T-helper 17 cell (primary cell): ENCODE measurements at regions not wholly inside any gene's neighbourhood (a gene's known extent, or its start where the extent isn't known, plus 50 kb on each side); places are given as distances from the start of the nearest gene placed in this dataset.
"Not testable (repeated sequence)": the region's sequence is repeated elsewhere in the genome, so short reads cannot be mapped to it uniquely, and the experiment has no call there.

Source experiments
- ATAC-seq: fragments of 150-1000 bp; cut with Tn5 transposase; 2 replicates; pipeline ENCODE4 v1.10.0; 2021; ENCODE audit warnings: mild to moderate bottlenecking, moderate library complexity
- DNase-seq, 3 donors: peaks; one replicate each; pipeline versions ENCODE4 v3.0.0 to v3.0.0-alpha.2; 2020 to 2021
- H3K9me3 ChIP-seq: one replicate; pipeline ENCODE4 v1.7.0; 2013; ENCODE audit warnings: low read length, mild to moderate bottlenecking; ENCODE audit not compliant: control insufficient read depth, poor library complexity, severe bottlenecking
- H3K27ac Mint-ChIP-seq: one replicate; pipeline ENCODE4 v1.8.0; 2022; ENCODE audit warnings: mild to moderate bottlenecking, moderate library complexity, mixed read lengths
- H3K27me3 Mint-ChIP-seq: one replicate; pipeline ENCODE4 v1.8.0; 2022; ENCODE audit warnings: mixed read lengths
- H3K36me3 Mint-ChIP-seq: one replicate; pipeline ENCODE4 v1.8.0; 2022; ENCODE audit warnings: low read depth, mixed read lengths
- H3K4me1 Mint-ChIP-seq: one replicate; pipeline ENCODE4 v1.8.0; 2022; ENCODE audit warnings: mild to moderate bottlenecking, mixed read lengths
- H3K4me3 Mint-ChIP-seq: one replicate; pipeline ENCODE4 v1.8.0; 2022; ENCODE audit warnings: mild to moderate bottlenecking, moderate library complexity, mixed read lengths

DNA sequence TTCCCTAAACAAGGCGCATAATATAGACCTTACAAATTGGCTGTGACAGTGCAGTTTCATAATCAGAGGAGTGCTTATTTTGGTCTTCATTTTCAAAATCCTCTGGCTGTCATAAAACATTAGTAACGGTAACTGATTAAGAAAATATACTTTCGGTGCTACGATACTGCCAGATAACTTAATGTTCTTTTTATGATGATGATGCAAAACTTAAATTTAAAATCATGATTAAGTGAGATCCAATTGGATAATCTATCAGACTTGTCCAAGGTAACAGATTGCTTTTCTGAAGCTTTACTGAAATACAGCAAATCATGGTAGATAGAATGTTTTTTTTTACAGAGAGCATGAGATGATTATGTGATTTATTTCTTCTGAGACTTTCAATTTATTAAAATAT lies 364.2 kb upstream of the CNTN3 start:
- no peaks in the 10 kb centered on the region for H3K4me1 Mint-ChIP-seq
- no peak overlapping the region for H3K27ac Mint-ChIP-seq
- no peaks in the 10 kb centered on the region for H3K27me3 Mint-ChIP-seq
- H3K36me3 Mint-ChIP-seq = no peaks in the 10 kb centered on the region
- DNase-seq = no peak
- no peak overlapping the region for H3K4me3 Mint-ChIP-seq
- no peak for ATAC-seq
- H3K9me3 ChIP-seq = no peaks in the 10 kb centered on the region

DNA sequence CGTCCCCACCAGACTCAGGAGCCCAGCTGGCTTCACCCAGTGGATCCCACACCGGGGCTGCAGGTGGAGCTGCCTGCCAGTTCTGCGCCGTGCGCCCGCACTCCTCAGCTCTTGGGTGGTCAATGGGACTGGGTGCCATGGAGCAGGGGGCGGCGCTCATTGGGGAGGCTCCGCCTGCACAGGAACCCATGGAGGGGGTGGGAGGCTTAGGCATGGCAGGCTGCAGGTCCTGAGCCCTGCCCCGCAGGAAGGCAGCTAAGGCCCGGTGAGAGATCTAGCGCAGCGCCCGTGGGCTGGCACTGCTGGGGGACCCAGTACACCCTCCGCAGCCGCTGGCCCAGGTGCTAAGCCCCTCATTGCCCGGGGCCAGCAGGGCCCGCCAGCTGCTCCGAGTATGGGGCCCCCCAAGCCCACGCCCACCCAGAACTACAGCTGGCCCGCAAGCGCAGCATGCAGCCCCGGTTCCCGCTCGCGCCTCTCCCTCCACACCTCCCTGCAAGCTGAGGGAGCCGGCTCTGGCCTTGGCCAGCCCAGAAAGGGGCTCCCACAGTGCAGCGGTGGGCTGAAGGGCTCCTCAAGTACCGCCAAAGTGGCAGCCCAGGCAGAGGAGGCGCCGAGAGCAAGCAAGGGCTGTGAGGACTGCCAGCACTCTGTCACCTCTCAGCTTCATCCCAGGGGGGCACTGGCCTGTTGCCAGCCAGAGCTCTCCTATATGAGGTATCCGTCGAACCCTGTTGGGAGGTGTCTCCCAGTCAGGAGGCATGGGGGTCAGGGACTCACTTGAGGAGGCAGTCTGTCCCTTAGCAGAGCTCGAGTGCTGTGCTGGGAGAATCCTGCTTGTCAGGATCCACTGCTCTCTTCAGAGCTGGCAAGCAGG lies 370.8 kb upstream of the CNTN3 start:
- not testable (repeated sequence) for H3K36me3 Mint-ChIP-seq, H3K27ac Mint-ChIP-seq, H3K27me3 Mint-ChIP-seq, H3K4me1 Mint-ChIP-seq, H3K9me3 ChIP-seq, ATAC-seq, DNase-seq, H3K4me3 Mint-ChIP-seq

DNA sequence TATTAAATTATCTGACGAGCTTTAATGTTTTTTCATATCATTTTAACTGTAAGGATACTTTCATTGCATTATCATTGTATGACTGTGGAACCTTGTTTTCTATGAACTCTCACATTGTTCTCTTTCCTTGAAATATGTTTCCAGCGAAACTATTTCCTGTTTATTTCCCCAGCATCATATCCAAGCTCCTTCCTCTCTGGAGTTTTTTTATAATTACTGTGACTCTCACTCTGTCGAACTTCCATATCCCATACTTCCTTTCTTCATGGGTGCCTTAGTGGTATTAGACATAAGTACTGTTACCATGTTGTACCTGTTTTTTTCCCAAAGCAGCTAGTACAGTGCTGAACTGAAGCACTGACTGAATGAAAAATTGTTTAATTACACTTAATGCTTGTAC lies 373.6 kb upstream of the CNTN3 start:
- H3K27ac Mint-ChIP-seq = no peak overlapping the region
- DNase-seq (no peak), ATAC-seq (no peak)
- H3K27me3 Mint-ChIP-seq = no peaks in the 10 kb centered on the region
- no peaks in the 10 kb centered on the region for H3K4me1 Mint-ChIP-seq
- no peaks in the 10 kb centered on the region for H3K36me3 Mint-ChIP-seq
- no peaks in the 10 kb centered on the region for H3K9me3 ChIP-seq
- no peak overlapping the region for H3K4me3 Mint-ChIP-seq

DNA sequence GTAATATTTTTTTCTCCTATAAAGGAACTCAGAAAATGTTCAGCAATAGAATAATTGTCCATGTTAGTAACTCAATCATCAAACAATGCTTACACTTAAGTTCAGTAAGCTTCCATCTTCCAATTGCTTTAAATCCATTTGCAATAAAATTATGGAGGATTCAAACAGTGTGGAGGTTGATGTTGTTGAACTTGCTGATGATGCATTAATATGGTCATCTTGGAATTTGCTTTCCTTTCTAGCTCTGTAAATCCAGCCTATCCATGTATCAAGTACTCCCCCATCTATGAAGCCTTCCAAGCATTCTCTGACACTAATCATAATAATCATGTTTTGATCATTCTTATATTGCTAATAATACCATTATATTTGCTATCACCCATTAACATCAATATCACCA lies 378.4 kb upstream of the CNTN3 start:
- no peaks in the 10 kb centered on the region for H3K4me1 Mint-ChIP-seq
- no peak for ATAC-seq
- DNase-seq = no peak
- H3K4me3 Mint-ChIP-seq = no peak overlapping the region
- H3K9me3 ChIP-seq = no peaks in the 10 kb centered on the region
- H3K27me3 Mint-ChIP-seq = no peaks in the 10 kb centered on the region
- H3K27ac Mint-ChIP-seq = no peak overlapping the region
- no peaks in the 10 kb centered on the region for H3K36me3 Mint-ChIP-seq

DNA sequence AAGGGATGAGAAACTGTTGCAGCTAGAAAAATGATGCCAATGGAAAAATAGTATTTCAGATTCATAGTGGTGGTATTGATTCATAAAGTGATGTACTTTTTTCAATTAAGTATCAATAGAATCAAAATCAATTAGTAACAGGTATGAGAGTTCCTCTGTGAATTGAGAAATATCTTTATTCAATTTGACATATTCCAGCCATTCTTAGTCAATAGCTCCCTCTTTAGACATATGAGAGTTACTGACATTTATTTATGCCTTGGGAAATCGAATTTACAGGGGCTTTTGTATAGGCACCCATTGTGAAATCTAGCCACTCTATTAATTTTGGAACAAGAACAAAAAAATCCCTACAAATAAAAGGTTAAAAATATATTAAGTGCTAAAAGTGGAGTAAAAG lies 386.9 kb upstream of the CNTN3 start:
- Mint-ChIP-seq H3K4me3 (no peak overlapping the region), H3K27me3 (no peaks in the 10 kb centered on the region), H3K27ac (no peak overlapping the region), H3K36me3 (no peaks in the 10 kb centered on the region), H3K4me1 (no peaks in the 10 kb centered on the region)
- ATAC-seq (no peak), DNase-seq (no peak)
- no peaks in the 10 kb centered on the region for H3K9me3 ChIP-seq

DNA sequence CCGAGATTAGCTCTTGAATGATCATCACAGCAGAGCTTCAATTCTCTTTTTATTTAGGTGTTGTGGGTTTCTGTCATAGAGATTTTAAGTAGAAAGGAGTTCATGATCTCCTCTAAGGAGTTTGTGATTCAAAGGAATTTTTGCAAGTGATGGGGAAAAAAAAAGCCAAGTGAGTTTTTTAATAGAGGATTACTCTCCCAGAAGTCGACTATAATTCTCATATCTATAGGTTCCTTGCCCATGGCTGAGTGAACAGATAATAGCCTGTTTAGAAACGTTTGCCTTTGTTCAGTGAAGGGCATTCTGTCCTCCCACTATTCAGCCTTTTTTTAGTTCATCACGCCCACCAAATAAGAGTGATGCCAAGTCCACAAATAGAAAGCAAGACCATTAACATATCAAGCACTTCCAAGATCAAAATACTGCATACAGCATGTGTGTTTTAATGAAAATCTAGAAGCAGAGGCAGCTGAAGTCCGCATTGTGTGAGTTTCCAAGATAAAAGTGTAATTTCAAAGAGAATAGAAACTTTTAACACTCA lies 398.4 kb upstream of the CNTN3 start:
- Mint-ChIP-seq H3K27me3 (no peaks in the 10 kb centered on the region), H3K4me1 (no peaks in the 10 kb centered on the region), H3K27ac (no peak overlapping the region), H3K4me3 (no peak overlapping the region), H3K36me3 (no peaks in the 10 kb centered on the region)
- no peaks in the 10 kb centered on the region for H3K9me3 ChIP-seq
- no peak for DNase-seq
- ATAC-seq = no peak

DNA sequence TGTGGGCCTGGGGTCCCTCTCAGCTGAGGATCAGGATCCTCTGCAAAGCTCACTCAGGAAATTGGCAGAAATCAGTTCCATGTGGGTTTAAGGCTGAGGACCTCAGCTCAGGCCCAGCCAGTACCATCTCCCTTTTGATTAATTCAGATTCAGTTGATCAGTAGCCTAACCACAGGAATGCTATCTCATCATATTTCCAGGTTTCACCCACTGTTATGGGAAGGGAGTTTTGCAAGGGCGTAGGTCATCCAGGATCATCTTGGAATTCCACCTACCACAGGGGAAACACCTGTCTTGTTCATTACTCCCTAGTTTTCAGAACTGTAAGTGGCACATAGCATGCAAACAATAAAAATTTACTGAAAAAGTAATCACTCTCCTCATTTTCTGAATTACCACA lies 399.5 kb upstream of the CNTN3 start:
- no peak overlapping the region for H3K4me3 Mint-ChIP-seq
- ATAC-seq (no peak), DNase-seq (no peak)
- H3K27ac Mint-ChIP-seq = no peak overlapping the region
- no peaks in the 10 kb centered on the region for H3K4me1 Mint-ChIP-seq
- no peaks in the 10 kb centered on the region for H3K27me3 Mint-ChIP-seq
- no peaks in the 10 kb centered on the region for H3K36me3 Mint-ChIP-seq
- no peaks in the 10 kb centered on the region for H3K9me3 ChIP-seq

DNA sequence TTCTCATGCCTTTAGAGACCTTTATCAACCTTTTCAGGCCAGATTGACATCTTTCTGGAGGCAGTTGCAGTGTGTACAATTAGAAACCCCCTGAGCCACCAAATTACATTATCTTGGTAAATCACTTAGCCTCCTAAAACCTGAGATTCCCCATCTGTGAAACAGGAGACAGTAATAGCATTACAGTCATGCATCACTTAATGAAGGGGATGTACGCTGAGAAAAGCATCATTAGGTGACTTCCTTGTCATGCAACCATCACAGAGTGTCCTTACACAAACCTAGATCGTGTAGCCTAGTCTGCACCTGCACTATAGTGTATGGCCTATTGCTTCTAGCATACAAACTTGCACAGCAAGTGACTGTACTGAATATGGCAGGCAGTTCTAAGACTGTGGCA lies 400.8 kb upstream of the CNTN3 start:
- H3K9me3 ChIP-seq = no peaks in the 10 kb centered on the region
- DNase-seq (no peak), ATAC-seq (no peak)
- no peak overlapping the region for H3K4me3 Mint-ChIP-seq
- H3K27me3 Mint-ChIP-seq = no peaks in the 10 kb centered on the region
- H3K36me3 Mint-ChIP-seq = no peaks in the 10 kb centered on the region
- no peak overlapping the region for H3K27ac Mint-ChIP-seq
- H3K4me1 Mint-ChIP-seq = no peaks in the 10 kb centered on the region

DNA sequence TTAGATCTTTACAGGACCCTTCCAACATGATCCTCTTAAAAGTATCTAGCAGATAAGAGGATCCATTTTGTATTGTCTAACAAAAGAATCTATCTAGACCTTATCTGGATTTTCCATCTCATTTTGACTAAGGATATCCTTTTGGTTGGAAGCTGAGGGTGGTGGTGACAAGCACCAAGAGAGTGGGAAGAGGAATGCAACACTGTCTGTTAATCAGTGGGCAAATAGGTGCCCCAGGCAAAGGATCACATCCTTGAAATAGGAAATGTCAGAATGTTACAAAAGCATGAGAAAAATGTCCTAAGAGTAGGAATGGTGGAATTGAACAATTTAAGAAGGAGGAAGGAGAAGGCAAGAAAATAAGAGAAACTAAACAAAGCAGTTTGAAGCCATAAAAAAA lies 420.7 kb upstream of the CNTN3 start:
- H3K4me3 Mint-ChIP-seq = no peak overlapping the region
- H3K27me3 Mint-ChIP-seq = no peaks in the 10 kb centered on the region

DNA sequence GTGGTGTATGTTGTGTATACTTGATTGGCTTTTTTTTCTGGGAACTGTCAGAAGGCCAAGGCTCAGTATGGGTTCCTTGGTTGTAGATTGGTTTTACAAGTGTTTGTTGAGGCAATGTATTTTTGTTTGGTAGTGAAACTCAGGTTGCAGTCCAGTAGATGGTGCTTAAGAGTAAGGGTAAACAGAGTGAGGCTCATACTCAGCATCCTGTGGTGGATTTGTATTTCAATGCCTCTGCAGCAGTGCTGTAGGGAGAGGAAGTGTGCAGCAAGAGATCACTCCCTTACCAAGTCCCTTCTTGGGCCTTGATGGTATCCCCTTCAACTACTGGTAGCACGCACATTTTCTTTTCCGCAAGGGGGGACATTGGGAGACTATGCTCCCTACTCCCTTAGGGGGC lies 428.5 kb upstream of the CNTN3 start:
- Mint-ChIP-seq H3K4me1 (no peaks in the 10 kb centered on the region), H3K4me3 (no peak overlapping the region), H3K36me3 (no peaks in the 10 kb centered on the region), H3K27ac (no peak overlapping the region), H3K27me3 (no peaks in the 10 kb centered on the region)
- DNase-seq = no peak
- ATAC-seq = no peak
- H3K9me3 ChIP-seq = peaks cover 3% of the 10 kb centered on the region

More for the DNA sequence above, 420.7 kb upstream of the CNTN3 start:
- no peak for ATAC-seq
- no peaks in the 10 kb centered on the region for H3K36me3 Mint-ChIP-seq
- no peak overlapping the region for H3K27ac Mint-ChIP-seq
- no peaks in the 10 kb centered on the region for H3K4me1 Mint-ChIP-seq
- DNase-seq = no peak
- H3K9me3 ChIP-seq = no peaks in the 10 kb centered on the region

DNA sequence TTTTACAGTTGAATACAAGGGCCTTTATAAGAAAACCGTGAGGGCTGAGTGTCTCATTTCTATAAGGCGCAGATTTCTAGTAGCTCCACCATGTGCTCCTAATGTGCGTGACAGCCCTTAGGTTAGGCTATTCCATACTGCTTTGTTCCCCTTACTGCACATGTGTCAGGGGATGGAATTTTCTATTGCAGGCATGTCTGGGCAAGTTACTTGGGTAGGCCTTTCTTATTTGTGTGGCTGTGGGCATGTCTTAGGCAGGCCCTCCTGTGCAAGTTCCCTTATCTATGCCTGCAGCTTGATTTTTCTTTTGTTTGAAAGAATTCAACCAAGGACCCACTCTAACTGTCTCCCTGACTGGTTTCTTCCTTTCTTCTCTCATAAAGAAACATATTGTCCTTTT lies 434.2 kb upstream of the CNTN3 start:
- DNase-seq (no peak), ATAC-seq (no peak)
- H3K27ac Mint-ChIP-seq = no peak overlapping the region
- no peaks in the 10 kb centered on the region for H3K36me3 Mint-ChIP-seq
- no peaks in the 10 kb centered on the region for H3K27me3 Mint-ChIP-seq
- no peak overlapping the region for H3K4me3 Mint-ChIP-seq
- no peaks in the 10 kb centered on the region for H3K9me3 ChIP-seq
- no peaks in the 10 kb centered on the region for H3K4me1 Mint-ChIP-seq

DNA sequence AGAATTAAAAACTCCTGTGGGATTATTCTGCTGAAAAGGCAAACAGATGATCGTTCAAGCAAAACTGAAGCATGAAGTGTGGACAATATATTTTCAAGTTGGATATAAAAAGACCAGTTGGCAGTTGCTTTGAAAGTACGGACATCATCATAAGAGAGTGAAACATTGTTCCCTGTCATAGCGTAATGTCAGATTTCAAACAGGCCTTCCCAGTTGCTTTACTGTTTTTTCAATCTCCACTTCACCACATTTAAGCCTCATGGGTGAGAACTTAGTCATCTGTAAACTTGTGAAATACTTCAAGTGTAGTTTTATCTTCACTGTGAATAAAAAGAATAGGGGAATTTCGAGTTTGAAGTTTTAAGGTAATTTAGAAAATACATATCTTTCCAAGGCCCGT lies 435.1 kb upstream of the CNTN3 start:
- no peak overlapping the region for H3K4me3 Mint-ChIP-seq
- H3K9me3 ChIP-seq = no peaks in the 10 kb centered on the region
- no peaks in the 10 kb centered on the region for H3K36me3 Mint-ChIP-seq
- no peaks in the 10 kb centered on the region for H3K4me1 Mint-ChIP-seq
- no peak for ATAC-seq
- no peak overlapping the region for H3K27ac Mint-ChIP-seq
- no peaks in the 10 kb centered on the region for H3K27me3 Mint-ChIP-seq
- no peak for DNase-seq

DNA sequence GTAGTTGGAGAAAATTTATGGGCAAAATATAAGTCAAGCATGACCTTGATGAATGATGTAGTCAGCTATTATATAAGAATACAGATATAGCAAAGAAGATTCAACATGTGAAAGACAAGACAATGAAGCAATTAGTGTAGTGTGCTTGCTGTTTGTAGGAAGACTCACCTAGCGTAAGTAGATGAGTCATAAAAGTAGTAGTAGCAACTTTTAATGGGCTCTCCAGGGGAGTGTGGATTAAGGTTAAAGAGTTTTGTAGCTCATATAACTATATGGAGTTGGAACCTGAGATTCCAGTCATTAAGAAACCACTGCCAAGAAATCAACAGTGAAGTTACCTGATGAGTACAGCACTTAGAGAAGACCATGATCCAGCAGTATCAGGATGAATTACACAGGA lies 444.7 kb upstream of the CNTN3 start:
- DNase-seq (no peak), ATAC-seq (no peak)
- Mint-ChIP-seq H3K4me1 (no peaks in the 10 kb centered on the region), H3K27ac (no peak overlapping the region), H3K36me3 (no peaks in the 10 kb centered on the region), H3K4me3 (no peak overlapping the region), H3K27me3 (no peaks in the 10 kb centered on the region)
- no peaks in the 10 kb centered on the region for H3K9me3 ChIP-seq

DNA sequence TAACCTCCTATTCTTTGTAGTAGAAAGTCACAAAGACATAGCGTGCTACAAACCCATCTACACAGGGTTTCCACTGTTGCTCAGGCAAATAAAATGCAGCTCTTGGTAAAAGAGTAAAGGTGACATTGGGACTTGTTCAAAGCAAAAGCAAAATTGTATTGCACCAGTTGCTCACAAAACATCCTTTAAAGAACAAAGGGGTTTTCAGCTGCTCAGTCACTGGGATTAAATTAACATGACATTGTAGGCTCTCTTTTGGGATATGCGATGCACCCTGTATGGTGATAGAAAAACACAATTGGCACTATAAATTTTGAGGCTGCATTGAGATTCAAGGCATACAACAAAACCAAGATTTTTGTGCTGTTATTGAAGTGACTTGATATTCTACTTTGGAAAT lies 447.3 kb upstream of the CNTN3 start:
- H3K9me3 ChIP-seq = no peaks in the 10 kb centered on the region
- no peak for ATAC-seq
- Mint-ChIP-seq H3K4me3 (no peak overlapping the region), H3K36me3 (no peaks in the 10 kb centered on the region), H3K4me1 (no peaks in the 10 kb centered on the region), H3K27ac (no peak overlapping the region), H3K27me3 (no peaks in the 10 kb centered on the region)
- DNase-seq = no peak
